ENCODE measurements at regions not wholly inside any gene's neighbourhood (a gene's known extent, or its start where the extent isn't known, plus 50 kb on each side); places are given as distances from the start of the nearest gene placed in this dataset.

DNA sequence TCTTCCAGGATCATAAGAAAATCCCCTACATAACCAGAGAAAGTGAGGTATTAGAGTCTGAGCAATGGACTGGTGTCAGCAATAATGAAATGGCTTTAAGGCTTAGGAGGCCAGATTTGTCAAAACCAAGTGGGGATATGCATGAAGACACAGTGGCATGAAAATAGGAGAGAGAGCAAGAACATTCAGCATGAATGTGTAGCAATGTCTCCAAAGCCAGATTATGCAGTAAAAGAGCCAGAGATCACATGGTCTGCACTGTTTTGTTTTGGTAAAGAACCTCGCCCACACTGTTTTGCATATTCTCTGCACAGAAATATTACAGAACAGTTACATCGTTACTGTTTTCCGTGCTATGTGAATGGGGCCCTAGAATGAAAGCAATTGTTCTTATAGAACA, 589.4 kb downstream of the PLPP3 start:
- no peak for TF ChIP-seq CTCF (IDR thresholded peaks at IDR 0.05; ENCODE audit: insufficient read depth, low read depth, low read length, missing control alignments)
- H3K4me3 ChIP-seq (ENCODE audit: low read depth, low read length), result no peak overlapping the region
- peak; percentile 18 for DNase-seq (ENCODE audit: low read depth)

- TF ChIP-seq CTCF (IDR thresholded peaks at IDR 0.05; ENCODE audit: insufficient read depth, low read depth, low read length, missing control alignments), result no peak
- no peak for DNase-seq (ENCODE audit: low read depth)
- H3K4me3 ChIP-seq (ENCODE audit: low read depth, low read length), result no peak overlapping the region
Measured at GRCh38 chr1:55988963-55989452, 590.4 kb downstream of the PLPP3 start.

DNA sequence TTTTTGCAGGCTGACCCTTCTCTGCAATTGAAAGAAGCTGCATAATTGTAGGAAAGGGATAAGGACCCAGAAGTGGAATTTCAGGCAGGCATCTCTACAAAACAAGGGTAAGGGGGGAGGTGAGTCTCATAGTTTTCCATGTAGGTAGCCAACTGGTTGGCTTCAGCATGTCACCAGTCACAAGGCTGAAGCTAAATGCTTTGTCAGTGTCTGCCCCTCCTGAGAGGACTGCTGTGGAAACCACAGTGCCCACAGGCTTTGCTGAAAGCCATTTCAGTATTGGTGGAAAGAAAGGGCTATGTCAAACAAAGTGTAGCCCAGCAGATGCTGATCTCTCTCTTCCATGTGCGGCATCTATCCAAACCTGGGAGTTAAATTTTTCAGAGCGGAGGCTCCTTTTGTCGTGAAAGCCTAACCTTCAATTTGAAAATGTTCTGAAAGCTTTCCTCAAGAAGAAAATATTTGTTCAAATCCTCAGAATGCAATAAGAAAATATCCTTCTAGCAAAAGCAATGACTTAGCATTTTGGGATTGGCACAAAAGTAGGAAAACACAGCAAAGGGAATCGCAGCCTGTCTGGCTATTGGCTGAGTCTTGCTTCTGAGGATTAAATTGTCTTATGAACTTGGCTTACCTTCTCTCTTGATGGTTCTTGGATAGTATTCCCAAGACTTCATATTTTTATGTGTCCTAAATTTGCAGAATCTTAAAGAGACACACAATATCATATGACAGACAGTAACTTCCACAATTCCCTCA, 591.7 kb downstream of the PLPP3 start:
- no peak for TF ChIP-seq CTCF (IDR thresholded peaks at IDR 0.05; ENCODE audit: insufficient read depth, low read depth, low read length, missing control alignments)
- H3K4me3 ChIP-seq (ENCODE audit: low read depth, low read length), result no peak overlapping the region
- DNase-seq (ENCODE audit: low read depth), result no peak

DNA sequence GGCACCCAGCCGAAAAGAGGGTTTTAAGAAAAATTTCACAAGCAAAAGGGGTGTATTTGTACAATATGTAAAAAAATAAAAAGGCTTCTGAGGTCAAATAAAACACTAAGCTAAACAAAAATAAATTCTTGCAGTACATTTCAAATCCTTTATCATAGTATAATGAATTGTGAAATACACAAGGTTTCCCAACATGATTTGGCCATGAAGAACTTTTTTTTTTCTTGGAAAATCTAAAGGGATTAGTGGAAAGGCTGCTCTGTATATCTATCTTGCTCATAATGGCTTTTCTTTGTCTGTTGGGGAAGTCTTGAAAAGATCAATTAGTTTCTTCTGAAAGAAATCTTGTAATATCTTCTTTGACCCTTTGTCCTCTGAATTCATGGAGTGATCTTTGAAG, 593.4 kb downstream of the PLPP3 start:
- H3K4me3 ChIP-seq (ENCODE audit: low read depth, low read length), result no peak overlapping the region
- no peak for TF ChIP-seq CTCF (IDR thresholded peaks at IDR 0.05; ENCODE audit: insufficient read depth, low read depth, low read length, missing control alignments)
- no peak for DNase-seq (ENCODE audit: low read depth)

DNA sequence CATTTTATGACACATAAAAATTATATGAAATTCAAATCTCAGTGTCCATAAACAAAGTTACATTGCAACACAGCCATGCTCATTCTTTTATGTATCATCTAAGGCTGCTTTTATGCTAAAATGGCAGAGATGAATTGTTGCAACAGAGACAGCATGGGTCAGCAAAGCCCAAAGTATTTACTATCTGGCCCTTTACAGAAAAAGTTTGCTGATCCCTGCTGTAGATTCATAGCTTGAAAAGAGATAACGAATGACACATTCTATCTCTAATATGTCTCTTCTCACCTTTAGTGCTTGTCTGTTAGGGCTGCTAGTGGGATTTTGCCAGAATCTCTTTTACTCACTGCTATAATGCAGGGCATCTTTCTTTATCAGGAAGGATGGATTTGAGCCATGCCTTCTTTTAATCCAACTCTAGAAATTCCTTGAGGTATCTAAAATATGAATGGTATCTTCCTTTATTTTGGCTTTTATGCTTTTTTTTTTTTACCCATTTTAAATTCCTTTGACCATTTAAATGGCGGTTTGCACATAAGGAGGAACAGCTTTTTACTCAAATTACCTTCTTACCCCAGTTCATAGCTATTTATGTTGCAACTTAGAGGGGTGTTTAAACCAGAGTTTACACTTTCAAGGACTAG, 598.2 kb downstream of the PLPP3 start:
- no peak overlapping the region for H3K4me3 ChIP-seq (ENCODE audit: low read depth, low read length)
- no peak for DNase-seq (ENCODE audit: low read depth)
- no peak for TF ChIP-seq CTCF (IDR thresholded peaks at IDR 0.05; ENCODE audit: insufficient read depth, low read depth, low read length, missing control alignments)

DNA sequence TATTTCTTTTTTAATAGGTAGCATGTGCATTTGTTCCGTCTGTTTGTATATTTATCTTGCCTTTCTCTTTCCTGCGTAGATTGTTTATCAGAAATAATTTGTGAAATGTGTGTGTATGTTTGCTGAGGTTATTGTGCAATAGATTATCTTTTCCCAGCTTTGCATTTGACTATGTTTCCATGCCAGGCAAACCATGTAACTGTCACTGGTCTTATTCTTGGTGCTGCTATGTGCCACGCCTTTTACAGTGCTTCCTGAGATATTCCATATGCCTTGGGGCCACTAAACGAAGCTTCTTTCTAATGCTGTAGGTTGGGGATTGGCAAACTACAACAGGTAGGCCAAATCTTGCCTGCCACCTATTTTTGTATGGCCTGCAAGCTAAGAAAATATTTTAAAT, 598.8 kb downstream of the PLPP3 start:
- no peak for TF ChIP-seq CTCF (IDR thresholded peaks at IDR 0.05; ENCODE audit: insufficient read depth, low read depth, low read length, missing control alignments)
- H3K4me3 ChIP-seq (ENCODE audit: low read depth, low read length), result no peak overlapping the region
- DNase-seq (ENCODE audit: low read depth), result no peak
